ENCODE measurements at regions not wholly inside any gene's neighbourhood (a gene's known extent, or its start where the extent isn't known, plus 50 kb on each side); places are given as distances from the start of the nearest gene placed in this dataset.

- DNase-seq, result no peak
- TF ChIP-seq GATA1 (IDR thresholded peaks at IDR 0.05; ENCODE audit: low read depth, low read length) (no peak), POLR2A (IDR thresholded peaks at IDR 0.05; ENCODE audit: low read length) (no peak)
These were observed 329.8 kb upstream of the IRX4 start for GRCh38 chr5:2212481-2212880.

- TF ChIP-seq GATA1 (IDR thresholded peaks at IDR 0.05; ENCODE audit: low read depth, low read length), result no peak
- no peak for TF ChIP-seq POLR2A (IDR thresholded peaks at IDR 0.05; ENCODE audit: low read length)
- no peak for DNase-seq
These were observed 325.5 kb upstream of the IRX4 start for GRCh38 chr5:2208239-2208544.

GRCh38 chr5:2207416-2208238, 324.9 kb upstream of the IRX4 start:
- TF ChIP-seq POLR2A (IDR thresholded peaks at IDR 0.05; ENCODE audit: low read length), result no peak
- TF ChIP-seq GATA1 (IDR thresholded peaks at IDR 0.05; ENCODE audit: low read depth, low read length), result no peak
- DNase-seq, result no peak

DNA sequence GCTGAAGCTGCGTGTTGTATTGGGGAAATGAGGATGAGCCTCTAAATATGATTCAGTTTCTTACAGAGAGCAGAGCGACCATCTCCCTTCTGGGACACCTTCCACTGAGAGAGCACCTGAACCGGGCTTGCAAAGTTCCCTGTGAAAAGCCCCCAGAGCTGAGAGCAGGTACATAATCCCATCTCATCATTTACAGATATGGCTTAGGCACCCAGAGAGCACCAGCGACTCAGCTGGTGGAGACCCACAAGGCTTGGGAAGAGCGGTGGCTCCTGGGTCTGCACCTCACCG, 324.3 kb upstream of the IRX4 start:
- no peak for DNase-seq
- TF ChIP-seq GATA1 (IDR thresholded peaks at IDR 0.05; ENCODE audit: low read depth, low read length) (no peak), POLR2A (IDR thresholded peaks at IDR 0.05; ENCODE audit: low read length) (no peak)

DNA sequence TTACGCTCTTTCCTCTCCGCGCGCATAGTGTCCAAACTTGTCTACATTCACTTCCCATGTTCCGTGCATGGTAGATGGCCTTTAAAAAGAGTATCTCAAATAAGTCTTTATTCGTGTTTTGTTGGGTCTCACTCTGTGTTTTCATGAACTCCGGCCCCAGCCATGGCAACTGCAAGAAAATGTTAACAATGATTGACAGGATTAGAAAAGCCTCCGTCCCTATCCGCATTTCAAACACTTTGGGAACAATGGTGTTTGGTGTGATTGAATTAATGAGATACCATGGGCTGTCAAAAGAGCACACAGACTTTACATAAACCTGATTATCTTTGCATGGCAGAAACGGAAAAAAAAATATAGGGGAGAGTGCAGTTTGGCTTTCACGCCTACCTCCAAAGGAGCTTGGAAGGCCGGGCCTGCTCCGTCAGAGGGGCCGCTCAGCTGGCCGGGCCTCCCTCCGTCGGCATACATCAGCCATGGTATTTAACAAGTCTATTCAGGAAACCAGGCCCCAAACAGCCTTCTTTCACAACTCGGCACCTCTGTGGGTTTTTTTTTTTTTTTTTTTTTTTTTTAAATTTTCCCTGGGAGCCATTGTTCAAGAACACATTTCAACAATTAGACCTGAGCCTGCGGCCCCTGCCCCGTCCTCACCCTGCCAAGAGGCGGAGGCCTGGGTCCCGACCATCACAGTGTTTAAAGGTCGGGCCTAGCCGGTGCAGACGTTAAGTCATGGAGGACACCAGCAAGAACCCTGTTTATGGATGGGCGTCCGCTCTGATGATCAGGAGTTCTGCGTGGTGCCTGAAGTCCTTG, 323.8 kb upstream of the IRX4 start:
- TF ChIP-seq GATA1 (IDR thresholded peaks at IDR 0.05; ENCODE audit: low read depth, low read length) (no peak), POLR2A (IDR thresholded peaks at IDR 0.05; ENCODE audit: low read length) (no peak)
- no peak for DNase-seq

DNA sequence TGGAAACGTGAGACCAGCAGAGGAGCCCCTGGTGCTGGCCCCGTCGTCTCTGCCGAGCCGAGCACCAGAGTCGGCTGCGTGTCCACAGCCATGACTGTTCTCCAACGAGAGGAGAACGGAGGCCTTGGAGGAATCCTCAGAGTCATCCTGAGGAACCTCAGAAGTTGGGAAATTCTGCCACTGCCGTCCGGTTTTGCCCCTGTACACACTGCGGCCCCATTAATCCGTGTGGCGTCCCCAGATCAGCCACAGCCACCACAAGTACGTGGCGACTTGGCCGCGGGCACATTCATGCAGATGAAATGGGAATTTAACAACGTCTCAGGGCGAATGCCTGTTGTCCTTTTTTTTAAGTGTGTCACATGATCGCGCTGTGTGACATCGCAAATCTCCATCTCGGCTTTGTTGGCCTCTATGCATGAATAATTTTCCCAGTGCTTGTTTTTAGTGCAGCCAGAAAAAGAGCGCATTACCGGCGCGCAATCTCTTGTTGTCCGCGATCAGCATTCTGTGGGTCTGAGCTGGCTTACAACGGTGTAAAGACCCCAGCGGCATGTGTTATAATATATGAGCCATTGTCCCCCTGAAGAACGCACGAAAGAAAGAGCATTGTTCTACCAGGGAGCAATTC, 323.0 kb upstream of the IRX4 start:
- DNase-seq, result no peak
- TF ChIP-seq POLR2A (IDR thresholded peaks at IDR 0.05; ENCODE audit: low read length), result no peak
- TF ChIP-seq GATA1 (IDR thresholded peaks at IDR 0.05; ENCODE audit: low read depth, low read length), result no peak

DNA sequence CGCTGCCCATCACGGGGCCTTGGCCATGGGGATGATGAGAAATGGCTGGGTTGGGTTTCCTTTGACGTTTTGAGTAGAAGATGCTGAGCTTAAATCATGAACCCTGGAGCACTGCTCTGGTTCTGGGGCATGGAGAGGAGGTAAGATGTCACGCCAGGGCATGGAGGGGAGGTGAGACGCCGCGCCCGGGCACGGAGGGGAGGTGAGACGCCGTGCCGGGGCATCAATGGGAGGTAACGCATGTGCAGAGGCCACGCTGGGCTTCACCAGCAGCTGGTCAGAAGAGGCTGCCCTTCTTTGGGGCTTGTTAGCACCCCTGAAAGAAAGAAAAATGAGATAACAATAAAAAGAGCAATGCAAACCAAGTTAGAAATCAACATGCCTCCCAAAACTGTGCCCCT, 322.5 kb upstream of the IRX4 start:
- DNase-seq, result no peak
- TF ChIP-seq GATA1 (IDR thresholded peaks at IDR 0.05; ENCODE audit: low read depth, low read length) (no peak), POLR2A (IDR thresholded peaks at IDR 0.05; ENCODE audit: low read length) (no peak)

DNA sequence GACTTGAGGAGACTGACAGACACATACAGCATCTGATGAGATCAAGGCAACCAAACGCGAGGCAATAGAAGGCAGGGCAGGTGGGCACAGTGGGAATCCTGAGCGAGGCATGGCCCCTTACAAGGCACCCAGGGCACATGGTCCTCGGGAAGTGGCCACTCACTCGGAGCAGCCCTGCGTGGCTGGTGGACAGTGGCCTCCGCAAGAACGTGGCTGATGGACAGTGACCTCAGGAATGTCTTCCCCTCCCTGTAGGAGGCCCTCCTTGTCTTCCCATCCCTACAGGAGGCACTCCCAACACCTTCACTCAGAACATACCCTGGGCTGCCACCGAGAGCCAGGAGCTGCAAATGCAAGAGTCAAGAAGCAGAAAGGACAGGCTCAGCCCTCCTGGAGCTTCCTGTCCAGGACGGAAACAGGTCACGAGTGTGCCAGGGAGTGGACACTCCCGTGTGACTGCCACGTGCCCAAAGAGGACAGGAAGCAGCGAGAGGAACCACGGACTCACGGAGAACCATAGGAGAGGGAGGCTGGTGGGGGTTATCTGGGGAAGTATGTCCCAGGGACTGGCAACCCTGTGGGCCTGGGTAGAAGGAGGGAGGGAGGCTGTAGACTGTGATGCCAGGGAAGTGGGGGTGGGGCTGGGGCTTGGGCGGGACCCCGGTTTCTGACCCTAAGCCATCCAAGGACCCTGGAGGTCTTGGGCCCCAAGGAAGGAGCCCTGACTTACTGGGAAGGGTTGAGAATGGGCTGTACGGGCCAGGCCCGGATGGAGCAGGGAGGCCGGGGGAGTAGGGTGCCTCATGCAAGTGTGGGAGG, 321.9 kb upstream of the IRX4 start:
- DNase-seq, result no peak

DNA sequence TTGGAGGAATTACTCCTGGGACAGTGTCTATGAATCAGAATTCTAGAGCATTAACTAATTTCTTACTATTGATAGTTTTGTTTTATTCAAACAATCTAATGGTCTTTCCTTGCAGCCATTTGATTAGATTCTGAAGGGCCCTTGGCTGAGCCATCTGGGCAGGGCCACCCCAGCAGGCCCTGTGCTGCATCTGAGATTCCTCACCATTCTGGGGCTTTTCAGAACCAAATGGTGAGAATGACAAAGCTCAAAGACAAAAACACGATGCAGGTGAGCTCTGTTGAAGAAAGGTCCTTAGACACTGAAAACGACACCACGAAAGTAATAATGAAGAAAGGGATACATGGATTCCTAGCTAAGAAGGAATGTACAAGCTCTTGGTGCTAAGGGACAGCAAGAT, 321.0 kb upstream of the IRX4 start:
- DNase-seq, result no peak
- TF ChIP-seq GATA1 (IDR thresholded peaks at IDR 0.05; ENCODE audit: low read depth, low read length) (no peak), POLR2A (IDR thresholded peaks at IDR 0.05; ENCODE audit: low read length) (no peak)

More for the DNA sequence above, 321.9 kb upstream of the IRX4 start:
- no peak for TF ChIP-seq POLR2A (IDR thresholded peaks at IDR 0.05; ENCODE audit: low read length)
- no peak for TF ChIP-seq GATA1 (IDR thresholded peaks at IDR 0.05; ENCODE audit: low read depth, low read length)

DNA sequence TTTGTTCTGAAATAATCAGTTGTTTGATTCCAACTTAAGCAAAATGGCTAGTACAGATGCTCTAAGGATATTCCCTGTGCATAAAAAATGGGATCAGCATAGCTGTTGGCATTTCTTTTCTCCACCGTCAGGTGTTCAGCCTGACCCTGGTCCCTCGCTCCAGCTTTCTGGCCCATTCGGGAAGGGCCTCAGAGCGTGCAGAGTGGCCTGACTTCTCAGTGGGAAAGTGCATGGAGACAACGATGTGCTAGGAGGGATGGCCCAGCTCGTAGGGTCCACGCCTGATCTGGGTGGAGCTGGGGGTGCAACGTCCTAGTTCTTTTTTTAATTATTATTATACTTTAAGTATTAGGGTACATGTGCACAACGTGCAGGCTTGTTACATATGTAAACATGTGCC, 319.1 kb upstream of the IRX4 start:
- no peak for DNase-seq
- TF ChIP-seq GATA1 (IDR thresholded peaks at IDR 0.05; ENCODE audit: low read depth, low read length), result no peak
- TF ChIP-seq POLR2A (IDR thresholded peaks at IDR 0.05; ENCODE audit: low read length), result no peak

DNA sequence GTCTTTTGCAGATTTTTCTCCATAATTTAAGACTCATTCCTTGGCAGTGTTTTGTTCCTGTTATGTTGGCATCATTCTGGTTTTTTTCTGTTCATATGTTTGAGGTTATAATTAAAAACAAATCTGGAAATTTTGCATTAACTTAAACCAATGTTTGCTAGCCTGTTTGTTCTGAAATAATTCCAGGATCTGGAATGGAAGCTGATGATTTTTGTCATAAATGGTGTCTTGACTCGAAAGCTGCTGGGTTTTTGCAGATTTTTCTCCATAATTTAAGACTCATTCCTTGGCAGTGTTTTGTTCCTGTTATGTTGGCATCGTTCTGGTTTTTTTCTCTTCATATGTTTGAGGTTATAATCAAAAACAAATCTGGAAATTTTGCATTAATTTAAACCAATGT, 318.7 kb upstream of the IRX4 start:
- no peak for TF ChIP-seq GATA1 (IDR thresholded peaks at IDR 0.05; ENCODE audit: low read depth, low read length)
- no peak for TF ChIP-seq POLR2A (IDR thresholded peaks at IDR 0.05; ENCODE audit: low read length)
- no peak for DNase-seq

- no peak for DNase-seq
These were observed 318.3 kb upstream of the IRX4 start for GRCh38 chr5:2201011-2201410.

DNA sequence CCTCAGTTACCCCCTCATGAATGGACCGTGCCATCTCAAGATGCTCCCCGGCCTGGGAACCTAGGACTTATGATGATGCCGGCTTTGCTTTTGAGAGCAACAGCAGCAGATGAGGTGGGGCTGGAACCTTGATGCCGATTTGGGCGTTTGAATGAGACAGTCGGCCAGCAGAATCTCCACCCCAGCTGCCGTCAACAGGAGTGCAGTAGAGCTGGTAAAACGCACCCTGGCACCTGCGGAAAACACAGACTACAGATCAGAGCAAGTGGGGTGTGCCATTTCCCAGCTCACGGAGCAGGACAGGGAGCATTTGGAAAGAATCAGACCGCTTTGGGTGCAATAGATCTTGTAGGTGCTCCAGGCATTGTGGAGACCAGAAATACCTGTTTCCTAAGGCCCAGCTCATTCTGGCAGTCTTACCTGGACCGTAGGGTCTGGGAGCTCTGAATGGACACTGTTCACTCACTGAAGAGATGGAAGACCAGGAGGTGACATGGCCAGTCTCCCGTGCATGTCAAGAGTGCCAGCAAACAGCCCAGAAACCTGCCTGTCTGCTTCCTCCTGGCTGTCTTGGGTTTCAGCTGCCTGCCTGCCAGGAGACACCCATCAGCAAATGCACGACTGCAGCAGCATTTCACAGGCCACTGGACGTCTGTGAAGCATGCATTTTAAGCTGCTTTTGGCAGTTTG, 317.7 kb upstream of the IRX4 start:
- no peak for DNase-seq
- no peak for TF ChIP-seq POLR2A (IDR thresholded peaks at IDR 0.05; ENCODE audit: low read length)
- TF ChIP-seq GATA1 (IDR thresholded peaks at IDR 0.05; ENCODE audit: low read depth, low read length), result no peak

More at GRCh38 chr5:2201011-2201410, 318.3 kb upstream of the IRX4 start:
- TF ChIP-seq POLR2A (IDR thresholded peaks at IDR 0.05; ENCODE audit: low read length), result no peak
- no peak for TF ChIP-seq GATA1 (IDR thresholded peaks at IDR 0.05; ENCODE audit: low read depth, low read length)
